ENCODE measurements at regions not wholly inside any gene's neighbourhood (a gene's known extent, or its start where the extent isn't known, plus 50 kb on each side); places are given as distances from the start of the nearest gene placed in this dataset.

- DNase-seq (ENCODE audit: low read depth in 1 of 2, low spot score in 1 of 2): no peak
- Histone ChIP-seq H3K4me3 (replicated peaks; ENCODE audit: insufficient read depth, low read length) (no peak overlapping the region), H3K27me3 (ENCODE audit: insufficient read depth, poor library complexity, severe bottlenecking) (peaks cover 3% of the 10 kb centered on the region), H3K27ac (replicated peaks) (no peak overlapping the region)
- TF ChIP-seq CTCF (IDR thresholded peaks at IDR 0.05; ENCODE audit: insufficient read depth, low read length) (no peak), POLR2AphosphoS5 (IDR thresholded peaks at IDR 0.05; ENCODE audit: low read depth) (no peak), SPI1 (IDR thresholded peaks at IDR 0.05; ENCODE audit: borderline replicate concordance, low read depth) (no peak), GABPA (IDR thresholded peaks at IDR 0.05; ENCODE audit: low read depth) (no peak), REST (IDR thresholded peaks at IDR 0.05; ENCODE audit: insufficient replicate concordance, low read depth) (no peak)
Observed at GRCh38 chr2:41894563-41895333, 153.1 kb upstream of the PKDCC start.

GRCh38 chr2:41895334-41895664 lies 152.5 kb upstream of the PKDCC start:
- no peak for DNase-seq (ENCODE audit: low read depth in 1 of 2, low spot score in 1 of 2)
- H3K4me3 ChIP-seq (replicated peaks; ENCODE audit: insufficient read depth, low read length): no peak overlapping the region
- H3K27ac ChIP-seq (replicated peaks): no peak overlapping the region
- TF ChIP-seq SPI1 (IDR thresholded peaks at IDR 0.05; ENCODE audit: borderline replicate concordance, low read depth): no peak
- no peak for TF ChIP-seq CTCF (IDR thresholded peaks at IDR 0.05; ENCODE audit: insufficient read depth, low read length)
- TF ChIP-seq REST (IDR thresholded peaks at IDR 0.05; ENCODE audit: insufficient replicate concordance, low read depth): no peak
- TF ChIP-seq POLR2AphosphoS5 (IDR thresholded peaks at IDR 0.05; ENCODE audit: low read depth): no peak
- no peak for TF ChIP-seq GABPA (IDR thresholded peaks at IDR 0.05; ENCODE audit: low read depth)
- H3K27me3 ChIP-seq (ENCODE audit: insufficient read depth, poor library complexity, severe bottlenecking): peaks cover 4% of the 10 kb centered on the region

GRCh38 chr2:41896186-41896846 lies 151.5 kb upstream of the PKDCC start:
- H3K27ac ChIP-seq (replicated peaks): no peak overlapping the region
- DNase-seq (ENCODE audit: low read depth in 1 of 2, low spot score in 1 of 2): no peak
- TF ChIP-seq CTCF (IDR thresholded peaks at IDR 0.05; ENCODE audit: insufficient read depth, low read length) (no peak), POLR2AphosphoS5 (IDR thresholded peaks at IDR 0.05; ENCODE audit: low read depth) (no peak), REST (IDR thresholded peaks at IDR 0.05; ENCODE audit: insufficient replicate concordance, low read depth) (no peak), SPI1 (IDR thresholded peaks at IDR 0.05; ENCODE audit: borderline replicate concordance, low read depth) (no peak), GABPA (IDR thresholded peaks at IDR 0.05; ENCODE audit: low read depth) (no peak)
- H3K4me3 ChIP-seq (replicated peaks; ENCODE audit: insufficient read depth, low read length): no peak overlapping the region
- H3K27me3 ChIP-seq (ENCODE audit: insufficient read depth, poor library complexity, severe bottlenecking): peaks cover 4% of the 10 kb centered on the region

Data from HL-60 (cell line).